GM19468 (cell line): ENCODE measurements at regions not wholly inside any gene's neighbourhood (a gene's known extent, or its start where the extent isn't known, plus 50 kb on each side); places are given as distances from the start of the nearest gene placed in this dataset.
A peak's percentile ranks its signal among the peaks of the same experiment; 100 is the strongest.
"Not testable (repeated sequence)": the region's sequence is repeated elsewhere in the genome, so short reads cannot be mapped to it uniquely, and the experiment has no call there.

ENCODE experiments used
- ATAC-seq: cut with Tn5 transposase; IDR thresholded peaks from one replicate; pipeline ENCODE4 v1.9.1; 2021; ENCODE audit warnings: mild to moderate bottlenecking, moderate library complexity, moderate number of reproducible peaks; ENCODE audit not compliant: unreplicated experiment; ENCODE audit errors: extremely low read depth

DNA sequence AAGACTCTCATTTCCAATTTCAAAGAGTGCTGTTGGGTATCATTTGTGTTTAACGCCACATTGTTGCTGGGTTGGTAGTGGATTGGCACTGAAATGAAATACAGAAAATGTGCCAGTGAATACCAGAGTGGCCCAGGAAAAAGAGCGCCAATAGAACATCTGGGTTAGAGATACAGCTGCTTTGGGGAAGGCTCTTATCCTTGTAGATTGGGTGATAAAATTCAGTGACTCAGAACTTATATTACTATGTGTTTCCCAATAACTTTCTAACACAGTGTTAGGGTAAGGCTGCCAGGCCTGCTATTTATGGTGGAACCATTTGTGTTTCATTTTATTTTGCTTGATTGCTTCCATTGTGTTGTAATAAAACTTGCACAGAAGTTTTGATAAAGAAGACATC, 168.2 kb upstream of the SSTR1 start:
- no peak for ATAC-seq

DNA sequence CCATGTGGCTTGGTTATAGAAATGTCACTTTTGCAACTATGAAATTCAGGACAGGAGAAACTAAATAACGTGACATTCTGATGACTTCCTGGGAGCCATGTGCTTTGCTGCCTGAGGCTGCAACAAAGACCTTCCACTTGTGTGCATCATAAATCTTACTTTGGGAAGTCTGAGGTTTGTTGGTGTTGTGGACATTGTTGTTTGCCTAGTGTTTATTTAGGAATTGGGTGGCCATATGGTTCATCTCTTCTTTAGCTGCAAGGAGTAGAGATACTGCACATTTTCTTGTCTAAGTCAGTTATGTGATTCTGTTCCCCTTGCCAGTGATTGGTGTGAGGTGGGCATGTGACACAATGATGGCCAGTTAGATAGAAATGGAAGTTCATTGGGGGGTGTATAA, 167.3 kb upstream of the SSTR1 start:
- ATAC-seq = no peak

DNA sequence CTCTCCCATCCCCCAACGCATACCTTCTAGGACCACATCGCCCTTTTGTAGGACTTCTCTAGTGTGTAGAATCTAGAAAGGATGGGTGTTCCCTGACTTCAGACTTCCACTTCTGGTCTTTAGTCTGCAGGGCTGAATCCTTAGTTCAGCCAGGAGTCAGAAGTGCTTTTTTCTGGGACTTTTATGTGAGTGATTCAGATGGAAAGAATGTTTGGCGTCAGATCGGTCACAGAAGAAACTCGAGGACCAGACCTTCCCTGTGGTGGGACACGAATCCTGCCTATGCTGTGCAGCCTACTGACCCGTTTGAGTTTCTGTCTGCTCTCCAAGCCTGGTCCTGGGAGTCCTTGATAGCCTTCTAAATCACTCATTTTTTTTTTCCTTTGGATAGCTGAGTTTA, 165.4 kb upstream of the SSTR1 start:
- ATAC-seq = no peak

DNA sequence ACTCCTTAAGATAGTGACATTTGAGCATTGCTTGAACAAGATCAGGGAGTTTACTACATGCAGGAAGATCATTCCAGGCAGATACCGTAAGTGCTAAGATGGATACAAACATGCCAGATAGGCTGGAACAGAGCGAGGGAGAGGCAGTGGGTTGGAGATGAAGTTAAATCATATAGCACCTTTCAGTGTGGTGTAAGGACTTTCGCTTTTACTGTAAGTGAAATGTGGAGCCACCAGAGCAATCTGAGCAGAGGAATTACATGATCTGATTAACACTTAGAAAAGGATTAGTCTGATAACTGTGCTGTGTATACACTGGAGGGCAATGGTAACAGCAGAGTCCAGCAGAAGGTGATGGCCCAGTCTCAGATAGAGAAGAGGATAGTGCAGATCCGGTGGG, 163.0 kb upstream of the SSTR1 start:
- ATAC-seq = no peak

DNA sequence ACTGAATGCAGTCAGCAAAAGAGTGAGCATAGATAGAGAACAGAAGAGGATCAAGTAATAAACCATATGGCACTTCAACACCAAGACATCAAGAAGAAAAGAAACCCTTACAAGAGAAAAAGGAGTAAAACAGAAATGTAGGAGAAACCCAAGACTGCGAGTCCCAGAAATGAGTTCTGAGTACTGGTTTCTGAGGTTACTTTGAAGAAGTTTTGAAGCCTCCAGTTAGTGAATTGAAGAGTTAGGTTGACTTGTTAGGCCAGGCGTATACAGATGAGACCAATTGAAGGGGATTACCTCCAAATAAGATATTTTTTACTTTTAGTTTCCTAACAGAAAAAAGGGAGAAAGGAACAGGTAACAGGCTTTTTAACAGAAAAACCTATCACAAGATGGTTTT, 162.2 kb upstream of the SSTR1 start:
- no peak for ATAC-seq

DNA sequence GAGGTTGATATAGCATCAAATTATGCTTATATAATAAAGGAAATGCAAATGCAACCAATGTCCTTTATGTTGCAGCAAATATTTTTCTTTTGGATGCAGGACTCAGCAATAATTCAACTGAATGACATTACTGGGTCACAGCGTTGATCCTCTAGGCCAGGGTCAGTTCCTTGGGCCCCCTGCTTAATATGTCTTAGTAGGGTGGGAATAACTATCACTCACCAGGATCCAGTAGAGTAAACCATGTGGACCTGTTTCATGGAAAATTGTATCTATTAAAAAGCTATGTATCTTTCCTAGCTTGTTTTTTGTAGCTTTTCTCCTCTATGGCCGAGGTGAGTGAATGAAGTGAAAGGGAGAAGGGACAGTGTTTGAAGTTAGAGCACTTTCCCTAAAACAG, 161.5 kb upstream of the SSTR1 start:
- ATAC-seq = no peak

DNA sequence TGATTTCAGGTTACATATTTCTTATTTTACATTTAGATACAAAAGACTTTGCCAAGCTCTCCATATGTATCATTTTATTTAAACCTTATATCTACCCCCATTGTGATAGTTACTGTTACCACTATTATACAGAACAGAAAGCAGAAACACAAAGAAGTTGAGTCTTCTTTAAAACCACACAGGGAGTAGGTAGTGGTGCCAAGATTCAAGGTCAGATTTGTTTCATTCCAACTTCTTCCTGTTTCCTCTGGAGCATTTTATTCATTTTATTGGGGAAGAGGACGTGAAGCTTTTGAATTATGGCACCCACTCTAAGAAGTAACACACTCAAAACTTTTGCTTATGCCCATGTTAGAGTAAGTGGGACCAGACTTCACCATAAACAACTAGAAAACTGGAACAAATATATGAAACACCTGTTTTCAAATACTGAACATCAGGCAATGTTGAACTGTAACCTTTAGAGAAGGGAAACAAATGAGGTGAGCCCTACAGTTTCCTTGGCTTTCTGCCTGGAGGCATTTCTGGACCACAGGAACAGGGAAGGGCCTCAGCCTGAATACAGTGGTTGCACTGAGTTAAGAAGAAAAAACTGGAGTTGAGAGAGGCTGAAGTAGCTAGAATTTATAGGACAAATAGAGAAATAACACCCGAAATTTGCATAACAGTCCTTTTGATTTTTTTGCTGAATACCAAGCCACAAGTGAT, 160.4 kb upstream of the SSTR1 start:
- no peak for ATAC-seq

DNA sequence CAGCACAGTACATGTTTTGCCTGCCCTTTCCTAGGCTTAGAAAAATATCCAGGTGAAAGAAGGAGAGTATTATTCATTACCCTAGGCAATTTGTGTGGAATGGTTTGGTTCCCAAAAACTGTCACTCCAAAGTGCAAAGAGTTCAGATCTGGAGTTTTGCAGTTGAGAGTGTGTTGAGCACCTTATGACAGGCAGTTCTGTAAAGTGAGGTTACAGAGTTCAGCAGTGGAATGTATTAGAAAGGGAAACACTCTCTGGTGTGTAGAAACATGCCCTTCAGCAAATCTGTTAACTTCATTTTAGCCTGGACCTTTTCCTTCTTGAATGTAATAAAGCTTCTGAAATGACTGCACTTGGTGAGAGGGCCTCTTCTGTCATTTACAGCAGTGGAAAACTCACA, 154.0 kb upstream of the SSTR1 start:
- ATAC-seq = no peak

DNA sequence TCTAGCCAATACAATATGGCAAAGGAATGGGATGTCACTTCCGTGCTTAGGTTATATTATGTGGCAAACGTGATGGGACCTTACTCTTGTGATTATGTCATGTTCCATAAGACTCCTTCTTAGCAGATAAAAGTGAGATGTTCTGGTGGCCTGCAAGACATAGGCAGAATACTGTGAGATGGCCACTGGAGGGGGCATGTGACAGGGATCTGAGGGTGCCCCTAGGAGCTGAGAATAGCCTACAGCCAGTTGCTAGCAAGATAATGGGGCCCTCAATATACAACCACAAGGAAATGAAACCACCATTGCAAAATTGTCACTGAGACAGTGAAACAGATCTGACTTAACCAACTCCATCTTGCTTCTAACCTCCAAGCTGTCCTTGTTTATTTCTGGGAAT, 151.4 kb upstream of the SSTR1 start:
- peak; percentile 52 for ATAC-seq

DNA sequence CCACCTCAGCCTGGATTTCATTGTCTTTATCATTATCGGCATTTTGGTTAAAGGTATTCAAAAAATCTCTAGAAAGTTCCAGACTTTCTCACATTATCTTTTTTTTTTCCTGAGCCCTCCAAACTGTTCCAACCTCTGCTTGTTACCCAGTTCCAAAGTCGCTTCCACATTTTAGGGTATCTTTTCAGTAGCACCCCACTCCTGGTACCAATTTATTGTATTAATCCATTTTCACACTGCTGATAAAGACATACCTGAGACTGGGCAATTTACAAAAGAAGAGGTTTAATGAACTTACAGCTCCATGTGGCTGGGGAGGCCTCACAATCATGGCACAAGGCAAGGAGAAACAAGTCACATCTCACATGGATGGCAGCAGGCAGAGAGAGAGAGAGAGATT, 145.5 kb upstream of the SSTR1 start:
- ATAC-seq = not testable (repeated sequence)

DNA sequence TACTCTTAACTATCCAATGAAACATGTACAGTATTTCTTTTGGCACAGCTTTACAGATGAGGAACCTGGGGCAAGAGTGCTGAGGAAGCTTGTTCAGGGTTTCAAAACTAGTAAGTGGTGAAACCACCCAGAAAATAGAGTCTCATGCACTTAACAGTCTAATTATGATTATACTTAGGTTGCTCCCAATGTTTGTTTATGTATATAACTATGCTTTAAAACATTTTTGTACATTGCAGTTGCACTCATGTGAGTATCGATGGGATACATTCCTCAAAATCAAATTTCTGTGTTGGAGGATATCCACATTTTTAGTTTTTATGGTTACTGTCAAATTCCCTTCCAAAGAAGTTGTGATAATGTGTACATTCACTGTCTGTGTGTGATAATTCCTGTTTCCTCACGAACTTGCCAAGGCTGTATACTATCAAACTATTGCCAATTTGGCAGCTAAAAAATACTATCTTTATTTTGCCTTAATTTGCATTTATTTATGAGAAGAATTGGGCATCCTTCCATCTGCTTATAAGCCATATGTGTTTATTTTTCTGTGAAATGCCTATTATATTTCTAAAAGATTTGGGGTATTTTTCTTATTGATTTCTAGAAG, 143.9 kb upstream of the SSTR1 start:
- no peak for ATAC-seq

DNA sequence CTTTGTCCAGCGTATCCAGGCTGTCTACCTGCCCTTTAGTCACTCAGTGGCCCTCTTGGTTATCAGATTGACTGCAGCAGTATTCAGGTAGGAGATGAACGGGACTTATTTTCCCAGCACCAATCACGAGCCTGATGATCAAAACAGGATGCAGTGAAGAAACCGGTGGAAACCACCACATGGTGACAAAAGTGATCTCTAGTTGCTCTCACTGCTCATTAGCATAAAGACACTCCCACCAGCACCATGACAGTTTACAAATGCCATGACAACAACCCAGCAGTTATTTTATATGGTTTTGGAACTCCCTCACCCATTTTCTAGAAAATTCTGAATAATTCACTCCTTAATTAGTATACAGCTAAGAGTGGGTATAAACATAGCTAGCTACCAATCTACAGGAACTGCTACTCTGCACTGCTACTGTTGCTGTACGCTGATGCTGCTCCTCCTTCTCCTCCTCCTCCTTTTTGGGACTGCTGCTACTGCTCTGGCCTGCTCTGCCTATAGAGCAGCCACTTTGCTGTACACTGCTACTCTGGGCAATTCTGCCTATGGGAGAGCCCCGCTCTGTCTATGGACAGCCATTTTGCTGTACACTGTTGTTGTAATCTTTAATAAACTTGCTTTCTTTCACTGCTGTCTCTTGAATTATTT, 142.5 kb upstream of the SSTR1 start:
- ATAC-seq = no peak

DNA sequence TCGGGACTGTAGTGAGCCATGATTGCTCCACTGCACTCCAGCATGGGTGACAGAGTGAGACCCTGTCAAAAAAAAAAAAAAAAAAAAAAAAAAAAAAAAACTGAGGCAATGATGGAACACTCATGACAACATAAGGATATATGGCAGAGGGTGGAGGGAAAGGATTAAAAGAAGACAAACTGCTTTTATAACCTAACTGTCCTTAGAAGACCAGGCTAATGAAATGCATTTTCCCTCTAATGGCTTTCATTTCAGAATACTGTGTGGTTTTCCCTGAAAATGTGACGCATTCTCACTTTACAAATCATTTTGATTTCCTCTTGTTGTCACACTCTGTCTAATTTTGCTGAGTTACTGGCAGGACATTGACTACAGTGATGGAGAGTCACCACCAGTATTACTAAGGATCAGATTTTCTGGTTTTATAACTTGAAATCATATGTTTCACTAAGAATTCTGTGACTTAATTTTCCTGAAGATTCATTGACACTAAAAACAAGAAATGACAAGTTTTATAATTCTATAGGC, 137.6 kb upstream of the SSTR1 start:
- ATAC-seq = no peak

DNA sequence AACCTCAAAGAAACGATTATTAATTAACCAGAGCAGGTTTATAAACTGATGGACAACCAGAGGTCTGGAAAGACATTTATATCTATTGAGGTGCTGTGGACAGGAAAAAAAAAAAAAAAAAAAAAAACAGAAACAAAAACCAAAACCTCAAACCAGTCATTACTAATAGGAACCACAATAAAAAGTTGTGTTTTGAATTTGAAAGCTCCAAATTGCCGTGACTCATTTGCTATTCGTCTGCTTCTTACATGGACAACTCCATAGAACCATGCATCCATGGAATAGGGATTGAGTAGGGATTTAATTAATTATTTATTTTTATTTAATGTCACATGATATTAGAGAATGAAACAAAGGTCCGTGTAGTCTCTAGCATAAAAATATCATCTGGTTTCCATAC, 134.1 kb upstream of the SSTR1 start:
- ATAC-seq = no peak

DNA sequence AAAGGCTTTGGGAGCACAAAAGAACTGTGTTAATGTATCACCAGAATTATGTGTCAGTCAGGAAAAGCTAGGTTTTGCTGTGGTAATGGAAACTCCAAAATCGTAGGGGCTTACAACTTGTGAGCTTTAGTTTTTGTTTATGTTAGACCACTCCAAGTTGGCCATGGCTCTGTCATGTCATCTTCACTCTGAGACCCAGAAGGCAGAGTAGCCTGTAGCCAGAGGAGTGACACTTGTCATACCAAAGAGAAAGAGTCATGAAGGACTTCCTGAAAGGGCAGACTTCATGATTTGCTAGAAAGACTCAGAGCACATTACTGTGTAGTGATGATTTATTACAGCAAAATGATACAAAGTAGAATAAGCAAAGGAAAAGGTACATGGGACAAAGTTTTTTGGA, 133.6 kb upstream of the SSTR1 start:
- no peak for ATAC-seq

DNA sequence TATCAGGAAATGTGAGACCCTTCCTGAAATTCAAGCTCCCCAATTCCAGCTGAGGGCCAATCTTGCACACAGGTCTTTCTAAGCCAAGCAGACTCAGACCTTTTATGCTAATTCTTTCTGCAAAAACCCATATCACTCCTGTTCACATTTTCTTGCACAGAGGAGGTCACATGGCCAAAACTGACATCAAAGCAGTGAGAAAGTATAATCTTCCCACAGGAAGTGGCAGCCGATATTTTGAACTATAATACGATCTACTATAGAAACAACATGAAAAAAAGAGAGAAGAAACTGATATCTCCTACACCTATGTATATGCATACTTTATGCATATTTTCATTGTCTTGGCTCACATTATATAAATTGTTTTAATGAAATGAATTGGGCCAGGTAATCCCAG, 132.9 kb upstream of the SSTR1 start:
- no peak for ATAC-seq

DNA sequence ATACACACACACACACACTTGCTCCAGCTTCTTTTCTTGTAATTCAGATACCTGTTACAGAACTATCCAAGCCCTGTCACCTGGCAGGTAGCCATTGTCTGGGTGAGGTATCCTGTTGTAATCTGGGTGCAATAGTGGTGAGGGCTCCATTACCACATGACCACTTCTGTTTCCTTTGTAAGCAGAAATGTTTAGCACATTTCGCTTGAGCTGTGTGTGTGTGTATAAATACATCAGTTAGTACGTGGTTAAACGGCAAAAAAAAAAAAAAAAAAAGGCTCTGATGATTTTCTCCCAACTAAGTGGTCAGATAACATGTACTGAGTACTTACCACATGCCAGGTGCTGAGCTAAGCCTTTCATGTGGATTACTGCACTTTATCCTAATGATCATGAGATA, 129.3 kb upstream of the SSTR1 start:
- peak; percentile 27 for ATAC-seq

DNA sequence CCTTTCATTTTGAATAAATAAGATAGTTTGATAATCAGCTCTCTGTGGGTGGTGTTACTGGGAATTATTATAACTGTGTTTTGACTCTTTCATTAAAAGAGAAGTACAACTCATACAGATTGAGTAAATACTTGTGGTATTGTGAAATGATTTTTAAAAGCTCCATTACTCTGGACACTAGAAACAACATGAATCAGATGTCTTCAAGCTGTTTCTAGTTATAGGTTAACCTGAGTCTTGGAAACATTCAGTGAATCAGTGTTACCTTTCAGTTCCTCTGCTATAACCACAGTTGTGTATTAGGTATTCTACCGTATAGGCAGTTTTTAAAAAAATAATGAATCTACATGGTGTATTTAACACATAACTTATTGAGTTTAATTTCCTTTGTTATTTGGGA, 128.4 kb upstream of the SSTR1 start:
- peak; percentile 81 for ATAC-seq

DNA sequence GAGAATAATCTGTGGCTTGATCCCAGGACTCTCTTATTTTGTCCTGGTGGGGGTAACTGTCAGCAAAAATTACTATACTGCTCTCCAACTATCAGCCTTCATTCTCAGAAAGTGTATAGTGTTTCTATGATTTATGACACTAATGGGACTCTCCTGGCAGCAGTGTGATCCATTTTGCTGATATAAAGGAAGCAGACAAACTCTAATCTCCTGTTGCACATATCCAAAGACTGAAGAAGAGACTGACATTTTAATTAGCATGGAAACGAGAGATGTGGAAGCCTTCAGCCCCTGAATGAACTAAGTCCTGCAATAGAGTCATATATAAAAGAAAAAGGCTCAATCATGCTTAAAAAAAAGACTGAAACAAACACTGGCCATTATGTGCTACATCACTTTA, 127.8 kb upstream of the SSTR1 start:
- ATAC-seq = no peak

DNA sequence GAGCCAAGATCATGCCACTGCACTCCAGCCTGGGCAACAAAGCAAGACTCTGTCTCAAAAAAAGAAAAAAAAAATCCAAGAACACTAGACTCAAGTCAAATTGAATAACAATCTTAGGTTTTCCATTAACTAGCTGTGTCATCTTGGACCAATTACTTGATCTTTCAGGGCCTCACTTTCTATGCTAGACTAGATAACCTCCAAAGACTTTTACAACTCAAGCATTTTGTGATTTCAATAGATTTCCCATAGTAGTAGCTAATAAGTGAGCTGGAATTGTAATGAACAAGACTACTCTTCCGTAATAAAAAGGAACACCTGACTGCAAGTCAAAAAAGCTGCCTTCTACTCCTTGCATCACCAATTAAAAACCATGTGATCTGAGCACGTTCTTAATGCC, 127.0 kb upstream of the SSTR1 start:
- no peak for ATAC-seq

DNA sequence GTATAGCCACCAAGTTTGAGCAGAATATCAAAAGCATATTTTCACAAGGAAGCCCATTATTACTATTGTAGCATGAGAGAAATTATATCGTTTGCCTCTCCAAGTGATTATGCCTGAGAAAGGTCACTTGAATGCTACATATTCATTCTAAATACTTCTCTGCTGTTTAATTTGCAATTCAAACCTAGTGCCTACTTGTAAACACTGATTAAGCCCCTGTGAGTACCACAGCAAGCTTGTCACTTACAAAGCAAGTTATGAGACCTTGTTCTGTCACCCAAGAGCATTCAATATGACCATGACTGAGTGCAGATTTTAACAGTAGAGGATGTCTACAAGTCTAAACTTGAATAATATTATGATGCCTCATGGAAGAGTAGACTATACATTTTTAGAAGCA, 124.7 kb upstream of the SSTR1 start:
- no peak for ATAC-seq

DNA sequence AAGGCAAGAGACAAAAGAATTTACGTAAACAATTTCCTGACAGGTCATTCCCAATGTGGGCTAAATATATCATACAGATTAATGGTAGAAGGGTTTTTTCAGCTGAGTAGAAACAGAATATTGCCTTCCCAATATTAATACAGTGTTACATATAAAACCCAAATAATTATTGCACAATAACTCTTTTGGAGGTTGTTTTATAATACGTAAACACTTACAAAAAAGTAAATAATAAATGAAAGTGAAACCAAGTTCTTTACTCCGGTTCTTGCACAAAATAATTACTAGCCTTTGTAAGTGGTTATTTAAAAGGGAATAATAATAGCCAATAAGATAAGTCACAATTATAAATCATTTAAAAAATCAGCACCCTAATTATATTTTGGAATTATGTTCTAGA, 118.6 kb upstream of the SSTR1 start:
- ATAC-seq = no peak
